SK-N-SH treated with all-trans-retinoic acid at 6 μM for 48 hours (cell line): ENCODE measurements at regions not wholly inside any gene's neighbourhood (a gene's known extent, or its start where the extent isn't known, plus 50 kb on each side); places are given as distances from the start of the nearest gene placed in this dataset.

Experiments used
- ARNTL ChIP-seq: fragments of 450-650 bp; formaldehyde crosslinking; IDR thresholded peaks from 2 replicates; pipeline ENCODE4 v1.5.0; 2020; ENCODE audit warnings: low read depth, mild to moderate bottlenecking, moderate library complexity, borderline replicate concordance
- OSR1 ChIP-seq: fragments of 250-450 bp; sonication (Bioruptor Pico); IDR thresholded peaks from 2 replicates; pipeline ENCODE4 v1.8.0; 2022; ENCODE audit warnings: moderate library complexity, mild to moderate bottlenecking, inconsistent platforms

GRCh38 chr4:111610681-111611080 lies 534.6 kb upstream of the FAM241A start:
- no peak for TF ChIP-seq ARNTL (CRISPR knock-in tag)
- no peak for TF ChIP-seq OSR1 (CRISPR knock-in tag)
